GM23338 (cell line): ENCODE measurements at regions not wholly inside any gene's neighbourhood (a gene's known extent, or its start where the extent isn't known, plus 50 kb on each side); places are given as distances from the start of the nearest gene placed in this dataset.

ENCODE experiments used
- ATAC-seq: fragments of 200-7000 bp; cut with Tn5 transposase; 3 replicates; pipeline ENCODE4 v1.9.1; 2020
- DNase-seq: peaks from one replicate; pipeline ENCODE4 v3.0.0-alpha.2; 2015; ENCODE audit warnings: low spot score
- H2AFZ ChIP-seq: fragments of 200-600 bp; sonication (generic); 2 replicates; pipeline ENCODE4 v1.8.0; 2016; ENCODE audit warnings: antibody characterized with exemption, mild to moderate bottlenecking, moderate library complexity
- H3F3A ChIP-seq: fragments of 200-600 bp; sonication (generic); replicated peaks from 2 replicates; pipeline ENCODE4 v1.8.0; 2017; ENCODE audit warnings: antibody characterized with exemption, mixed run types, low read depth
- H3K27ac ChIP-seq: fragments of 200-600 bp; sonication (generic); 2 replicates; pipeline ENCODE4 v1.6.1; 2016; ENCODE audit warnings: low read depth
- H3K27me3 ChIP-seq: fragments of 200-600 bp; sonication (generic); 2 replicates; pipeline ENCODE4 v1.8.0; 2016; ENCODE audit warnings: mild to moderate bottlenecking, mixed run types, moderate library complexity; ENCODE audit not compliant: insufficient read depth
- H3K36me3 ChIP-seq: fragments of 200-600 bp; sonication (generic); 2 replicates; pipeline ENCODE4 v1.8.0; 2016; ENCODE audit warnings: mild to moderate bottlenecking; ENCODE audit not compliant: insufficient read depth
- H3K4me1 ChIP-seq: fragments of 200-600 bp; sonication (generic); 2 replicates; pipeline ENCODE4 v1.8.0; 2016; ENCODE audit warnings: mild to moderate bottlenecking, moderate library complexity; ENCODE audit not compliant: insufficient read depth
- H3K4me2 ChIP-seq: fragments of 200-600 bp; sonication (generic); 2 replicates; pipeline ENCODE4 v1.7.1; 2017; ENCODE audit warnings: mixed run types
- H3K4me3 ChIP-seq: fragments of 200-600 bp; sonication (generic); 2 replicates; pipeline ENCODE4 v1.6.1; 2016; ENCODE audit warnings: mixed run types
- H3K79me2 ChIP-seq: fragments of 200-600 bp; sonication (generic); replicated peaks from 2 replicates; pipeline ENCODE4 v1.8.0; 2017; ENCODE audit warnings: mild to moderate bottlenecking; ENCODE audit not compliant: insufficient read depth
- H3K9me2 ChIP-seq: fragments of 200-600 bp; sonication (generic); 2 replicates; pipeline ENCODE4 v1.8.0; 2017; ENCODE audit not compliant: insufficient read depth
- H4K20me1 ChIP-seq: fragments of 200-600 bp; sonication (generic); replicated peaks from 2 replicates; pipeline ENCODE4 v1.8.0; 2017; ENCODE audit warnings: mild to moderate bottlenecking; ENCODE audit not compliant: insufficient read depth
- H3K27ac Mint-ChIP-seq: 2 replicates; pipeline ENCODE4 v1.8.0; 2020; ENCODE audit warnings: inconsistent platforms, mild to moderate bottlenecking, moderate library complexity, mixed read lengths
- H3K27me3 Mint-ChIP-seq: 3 replicates; pipeline ENCODE4 v1.8.0; 2022; ENCODE audit warnings: low read depth, mild to moderate bottlenecking, moderate library complexity, mixed read lengths, inconsistent platforms; ENCODE audit not compliant: insufficient read depth, poor library complexity
- H3K36me3 Mint-ChIP-seq: 3 replicates; pipeline ENCODE4 v1.8.0; 2021; ENCODE audit warnings: low read depth, mild to moderate bottlenecking, inconsistent platforms, moderate library complexity, mixed read lengths
- H3K4me1 Mint-ChIP-seq: 3 replicates; pipeline ENCODE4 v1.8.0; 2020; ENCODE audit warnings: mild to moderate bottlenecking, inconsistent platforms, mixed read lengths
- H3K4me3 Mint-ChIP-seq: 3 replicates; pipeline ENCODE4 v1.8.0; 2021; ENCODE audit warnings: moderate library complexity, mild to moderate bottlenecking, inconsistent platforms, mixed read lengths
- H3K9me3 Mint-ChIP-seq: 3 replicates; pipeline ENCODE4 v1.8.0; 2020; ENCODE audit warnings: moderate library complexity, mild to moderate bottlenecking, inconsistent platforms, mixed read lengths
- CREB1 ChIP-seq: fragments of 250-450 bp; sonication (Bioruptor Pico); IDR thresholded peaks from 2 replicates; pipeline ENCODE4 v1.5.0; 2020; ENCODE audit warnings: low read depth, mild to moderate bottlenecking, moderate library complexity
- CTCF ChIP-seq, 2 experiments: fragments of 200-600 bp in 1 of 2; sonication (generic) in 1 of 2; conservative IDR thresholded peaks; 2 replicates each; pipeline versions ENCODE4 v1.5.1 to v1.6.1; 2016 to 2017; ENCODE audit warnings: antibody characterized with exemption in 2 of 2, low read depth in 2 of 2, mild to moderate bottlenecking in 2 of 2, moderate library complexity in 1 of 2
- EZH2 ChIP-seq: fragments of 200-600 bp; sonication (generic); IDR thresholded peaks from one replicate; pipeline ENCODE4 v1.8.0; 2017; ENCODE audit warnings: antibody characterized with exemption, mild to moderate bottlenecking, low read depth; ENCODE audit not compliant: unreplicated experiment
- EZH2phosphoT487 ChIP-seq: fragments of 200-600 bp; sonication (generic); IDR thresholded peaks from one replicate; pipeline ENCODE4 v1.8.1; 2018; ENCODE audit warnings: antibody characterized with exemption; ENCODE audit not compliant: unreplicated experiment
- JUNB ChIP-seq: IDR thresholded peaks from one replicate; pipeline ENCODE4 v1.6.1; 2016; ENCODE audit warnings: antibody characterized with exemption; ENCODE audit not compliant: unreplicated experiment
- ZNF114 ChIP-seq: fragments of 250-450 bp; sonication (Bioruptor Pico); IDR thresholded peaks from 2 replicates; pipeline ENCODE4 v1.5.0; 2020; ENCODE audit warnings: mild to moderate bottlenecking, moderate library complexity
- ZNF331 ChIP-seq: fragments of 250-450 bp; sonication (Bioruptor Pico); IDR thresholded peaks from 2 replicates; pipeline ENCODE4 v1.5.0; 2020; ENCODE audit warnings: low read depth, mild to moderate bottlenecking, moderate library complexity
- ZNF462 ChIP-seq: fragments of 250-450 bp; sonication (Bioruptor Pico); IDR thresholded peaks from 2 replicates; pipeline ENCODE4 v1.5.0; 2020; ENCODE audit warnings: mild to moderate bottlenecking, moderate library complexity
- TF ChIP-seq, protein P1 (sequence below): IDR thresholded peaks from one replicate; pipeline ENCODE4 v1.6.1; 2018; ENCODE audit warnings: antibody characterized with exemption; ENCODE audit not compliant: unreplicated experiment

DNA sequence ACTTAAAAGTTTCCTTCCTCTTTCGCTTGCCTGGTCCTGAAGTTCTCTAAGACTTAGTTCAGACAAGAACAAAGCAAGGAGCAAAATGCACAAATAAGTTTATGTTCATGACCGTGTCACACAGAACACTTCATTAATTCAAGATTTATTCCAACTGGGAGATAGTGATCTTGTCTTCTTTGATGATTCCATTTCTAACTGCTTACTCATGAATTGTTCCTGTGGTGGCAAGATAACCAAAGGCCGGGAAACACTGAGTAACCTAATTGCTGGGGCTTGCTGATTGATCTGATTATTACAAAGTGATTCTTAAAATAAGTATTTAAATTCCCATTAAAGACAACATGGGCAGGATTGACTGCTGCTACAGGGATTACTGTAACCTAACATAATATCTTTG lies 1462.9 kb upstream of the RAG2 start (continued):
- TF ChIP-seq, protein P1, sequence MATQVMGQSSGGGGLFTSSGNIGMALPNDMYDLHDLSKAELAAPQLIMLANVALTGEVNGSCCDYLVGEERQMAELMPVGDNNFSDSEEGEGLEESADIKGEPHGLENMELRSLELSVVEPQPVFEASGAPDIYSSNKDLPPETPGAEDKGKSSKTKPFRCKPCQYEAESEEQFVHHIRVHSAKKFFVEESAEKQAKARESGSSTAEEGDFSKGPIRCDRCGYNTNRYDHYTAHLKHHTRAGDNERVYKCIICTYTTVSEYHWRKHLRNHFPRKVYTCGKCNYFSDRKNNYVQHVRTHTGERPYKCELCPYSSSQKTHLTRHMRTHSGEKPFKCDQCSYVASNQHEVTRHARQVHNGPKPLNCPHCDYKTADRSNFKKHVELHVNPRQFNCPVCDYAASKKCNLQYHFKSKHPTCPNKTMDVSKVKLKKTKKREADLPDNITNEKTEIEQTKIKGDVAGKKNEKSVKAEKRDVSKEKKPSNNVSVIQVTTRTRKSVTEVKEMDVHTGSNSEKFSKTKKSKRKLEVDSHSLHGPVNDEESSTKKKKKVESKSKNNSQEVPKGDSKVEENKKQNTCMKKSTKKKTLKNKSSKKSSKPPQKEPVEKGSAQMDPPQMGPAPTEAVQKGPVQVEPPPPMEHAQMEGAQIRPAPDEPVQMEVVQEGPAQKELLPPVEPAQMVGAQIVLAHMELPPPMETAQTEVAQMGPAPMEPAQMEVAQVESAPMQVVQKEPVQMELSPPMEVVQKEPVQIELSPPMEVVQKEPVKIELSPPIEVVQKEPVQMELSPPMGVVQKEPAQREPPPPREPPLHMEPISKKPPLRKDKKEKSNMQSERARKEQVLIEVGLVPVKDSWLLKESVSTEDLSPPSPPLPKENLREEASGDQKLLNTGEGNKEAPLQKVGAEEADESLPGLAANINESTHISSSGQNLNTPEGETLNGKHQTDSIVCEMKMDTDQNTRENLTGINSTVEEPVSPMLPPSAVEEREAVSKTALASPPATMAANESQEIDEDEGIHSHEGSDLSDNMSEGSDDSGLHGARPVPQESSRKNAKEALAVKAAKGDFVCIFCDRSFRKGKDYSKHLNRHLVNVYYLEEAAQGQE = no peak

DNA sequence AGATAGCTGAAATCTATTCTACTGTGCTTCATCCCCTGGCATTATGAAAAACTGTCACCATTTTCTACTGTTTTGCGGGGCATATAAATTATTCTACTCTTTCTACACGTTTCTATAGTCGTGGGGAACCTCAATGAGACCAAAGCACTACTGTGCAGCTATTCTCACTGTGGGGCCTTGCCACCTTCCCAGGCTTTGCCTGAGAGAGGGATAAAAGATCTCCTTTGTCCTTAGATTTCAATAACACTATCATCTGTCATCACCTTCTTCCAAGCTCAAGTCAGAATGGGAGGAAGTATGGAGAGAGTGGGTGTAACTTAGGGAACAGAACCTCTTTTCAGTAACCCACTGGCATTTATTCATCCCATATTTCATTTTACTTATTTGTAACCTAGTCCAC lies 1462.1 kb upstream of the RAG2 start:
- no peaks in the 10 kb centered on the region; the same call in 1 of the 3 replicates for H3K9me3 Mint-ChIP-seq
- H4K20me1 ChIP-seq = no peaks in the 10 kb centered on the region
- H3F3A ChIP-seq = no peaks in the 10 kb centered on the region
- no peak overlapping the region for H3K4me2 ChIP-seq
- H3K4me3 ChIP-seq = no peak overlapping the region
- ATAC-seq (no peak), DNase-seq (no peak)
- no peak overlapping the region for H3K4me3 Mint-ChIP-seq
- H3K27me3 ChIP-seq = no peaks in the 10 kb centered on the region
- H3K27me3 Mint-ChIP-seq = no peaks in the 10 kb centered on the region
- H3K4me1 Mint-ChIP-seq = no peaks in the 10 kb centered on the region
- 0 out of 2 replicates have a peak, but pooled peaks cover 4% of the 10 kb centered on the region for H3K36me3 ChIP-seq
- no peak overlapping the region for H3K27ac ChIP-seq
- H3K36me3 Mint-ChIP-seq = no peaks in the 10 kb centered on the region
- H3K4me1 ChIP-seq = no peaks in the 10 kb centered on the region
- no peak overlapping the region for H3K27ac Mint-ChIP-seq
- H3K9me2 ChIP-seq = no peaks in the 10 kb centered on the region
- H3K79me2 ChIP-seq = no peaks in the 10 kb centered on the region
- H2AFZ ChIP-seq = no peak overlapping the region
- TF ChIP-seq, protein P1 = no peak
- no peak for TF ChIP-seq EZH2
- no peak for TF ChIP-seq CTCF (conservative IDR thresholded peaks at IDR 0.05; ENCODE audit: low read depth in 2 of 2)
- no peak for TF ChIP-seq ZNF114 (CRISPR knock-in tag)
- no peak for TF ChIP-seq EZH2phosphoT487
- no peak for TF ChIP-seq JUNB
- TF ChIP-seq ZNF331 = no peak
- no peak for TF ChIP-seq ZNF462 (CRISPR knock-in tag)
- TF ChIP-seq CREB1 = no peak
